ENCODE measurements at regions not wholly inside any gene's neighbourhood (a gene's known extent, or its start where the extent isn't known, plus 50 kb on each side); places are given as distances from the start of the nearest gene placed in this dataset.
"Not testable (repeated sequence)": the region's sequence is repeated elsewhere in the genome, so short reads cannot be mapped to it uniquely, and the experiment has no call there.

DNA sequence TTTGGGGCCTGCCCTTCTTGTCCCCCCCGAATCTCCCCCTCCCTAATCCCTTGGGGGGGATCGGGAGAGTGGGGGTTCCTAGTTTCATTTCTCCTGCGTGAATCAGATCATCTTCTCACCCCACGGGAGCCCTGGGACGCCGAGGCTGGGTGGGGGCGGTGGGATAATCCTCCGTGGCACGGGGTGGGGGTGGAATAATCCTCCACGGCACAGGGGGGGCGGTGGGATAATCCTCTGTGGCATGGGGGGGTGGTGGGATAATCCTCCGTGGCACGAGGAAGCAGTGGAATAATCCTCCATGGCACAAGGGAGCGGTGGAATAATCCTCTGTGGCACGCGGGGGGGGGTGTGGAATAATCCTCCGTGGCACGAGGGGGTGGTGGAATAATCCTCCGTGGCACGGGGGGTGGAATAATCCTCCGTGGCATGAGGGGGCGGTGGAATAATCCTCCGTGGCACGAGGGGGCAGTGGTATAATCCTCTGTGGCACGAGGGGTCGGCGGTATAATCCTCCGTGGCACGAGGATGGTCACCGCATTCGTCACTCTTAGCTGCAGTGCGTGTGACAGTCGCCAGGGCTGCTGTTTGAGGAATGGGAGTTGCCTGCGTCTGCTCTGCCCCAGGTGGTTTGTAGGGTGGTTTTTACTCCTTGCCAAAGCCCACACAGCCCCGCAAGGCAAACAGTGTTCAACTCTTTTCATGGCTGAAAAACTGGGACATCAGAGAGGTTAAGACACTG is 156.9 kb downstream of the LAT start:
- no peak for DNase-seq

DNA sequence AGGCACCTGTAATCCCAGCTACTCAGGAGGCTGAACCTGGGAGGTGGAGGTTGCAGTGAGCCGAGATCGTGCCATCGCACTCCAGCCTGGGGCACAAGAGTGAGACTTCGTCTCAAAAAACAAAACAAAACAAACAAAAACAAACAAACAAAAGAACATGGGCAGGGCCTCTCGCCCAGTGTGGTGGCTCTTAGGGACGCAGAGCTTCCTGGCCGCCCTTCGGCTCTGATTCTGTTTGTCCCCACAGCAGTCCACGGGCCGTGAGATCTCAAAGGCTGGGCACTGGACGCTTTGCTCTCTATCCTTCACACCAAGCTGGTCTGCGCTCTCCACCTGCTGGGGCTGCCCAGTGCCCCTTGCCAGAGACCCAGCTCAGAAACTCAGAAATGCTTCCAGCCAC is 156.3 kb downstream of the LAT start:
- DNase-seq = not testable (repeated sequence)

DNA sequence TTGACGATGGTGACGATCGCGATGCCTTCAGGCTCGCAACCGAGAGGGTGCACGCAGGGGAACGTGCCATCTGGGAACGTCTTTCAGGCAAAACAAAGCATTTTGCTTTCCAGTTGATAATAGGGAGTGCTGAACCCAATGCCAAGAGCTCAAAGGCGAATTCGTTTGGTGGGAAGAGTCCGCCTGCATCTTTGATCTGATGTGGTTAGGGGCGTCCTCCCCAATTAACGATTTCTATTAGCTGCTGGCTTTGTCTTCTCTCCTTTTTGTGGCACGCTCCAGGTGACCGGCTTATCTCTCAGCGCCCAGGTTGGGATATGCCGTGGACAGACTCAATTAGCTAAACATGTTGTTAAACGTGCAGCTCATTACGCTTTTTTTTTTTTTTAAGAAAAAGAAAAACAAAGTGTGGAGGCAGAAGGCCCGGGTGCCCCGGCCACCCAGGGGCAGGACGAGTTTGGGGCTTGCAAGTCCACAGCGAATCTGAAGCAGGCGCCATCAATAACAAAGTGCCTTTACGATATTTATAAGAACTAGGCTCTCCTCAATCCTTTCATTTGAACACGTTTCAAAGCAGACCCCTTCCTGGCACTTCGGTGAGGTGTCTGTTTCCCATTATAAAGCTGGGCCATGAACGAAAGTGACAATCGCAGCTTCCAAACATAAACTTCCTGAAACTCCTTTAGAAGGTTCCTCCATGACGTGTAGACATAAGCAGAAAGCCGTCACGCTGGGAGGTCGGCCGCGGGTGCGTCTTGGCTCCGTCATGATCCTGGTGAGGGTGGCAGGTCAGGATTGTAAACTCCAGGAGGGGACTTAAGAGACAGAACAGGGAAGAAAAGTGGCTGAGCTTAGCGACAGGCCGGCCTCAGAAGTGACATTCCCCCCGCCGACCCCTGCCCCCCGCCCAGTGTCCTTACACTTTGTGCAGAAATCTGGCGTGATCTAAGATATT is 155.3 kb downstream of the LAT start:
- not testable (repeated sequence) for DNase-seq

DNA sequence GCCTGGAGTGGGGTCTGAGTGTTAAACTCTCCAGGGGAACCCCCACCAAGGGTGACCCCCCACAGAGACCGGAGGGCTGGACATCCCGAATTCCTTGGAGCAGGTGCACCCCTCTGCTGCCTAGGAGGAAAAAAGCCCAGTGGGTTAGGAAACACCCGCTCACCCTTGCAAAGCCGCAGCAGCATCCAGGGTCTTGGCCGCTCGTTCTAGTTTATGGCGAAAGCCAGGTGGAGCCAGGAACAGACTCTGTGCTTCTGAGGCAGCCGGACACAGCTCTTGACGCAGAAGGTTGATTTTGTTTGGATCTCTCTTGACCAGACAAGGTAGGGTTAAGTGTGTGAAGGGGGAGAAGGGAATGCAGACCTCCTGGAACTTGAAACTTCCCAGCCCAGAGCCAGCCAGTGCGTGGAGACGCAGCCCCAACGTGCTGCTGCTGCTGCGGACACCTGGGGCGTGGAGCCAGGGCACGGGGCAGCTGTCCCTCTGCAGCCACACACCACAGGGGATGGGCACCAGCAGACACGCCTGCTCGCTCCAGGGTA is 154.5 kb downstream of the LAT start:
- DNase-seq = no peak

DNA sequence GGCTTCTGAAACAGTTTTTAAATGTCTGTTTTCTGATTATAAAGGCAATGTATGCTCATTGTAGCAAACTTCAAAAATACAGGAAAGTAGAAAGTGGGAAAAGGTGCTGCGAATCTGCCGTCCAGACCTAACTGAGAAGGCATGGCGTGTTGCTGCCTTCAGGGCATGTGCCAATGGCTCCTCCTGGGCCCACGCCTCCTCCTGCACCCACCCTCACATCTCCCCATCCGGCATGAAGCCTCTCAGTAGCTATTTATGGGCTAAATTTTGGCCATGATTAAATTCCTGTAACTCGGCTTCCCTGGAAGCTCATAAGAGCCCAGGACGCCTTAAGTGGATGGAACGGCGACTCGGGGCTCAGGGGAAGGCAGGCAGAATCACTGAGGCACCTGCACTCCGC is 153.8 kb downstream of the LAT start:
- DNase-seq = not testable (repeated sequence)

DNA sequence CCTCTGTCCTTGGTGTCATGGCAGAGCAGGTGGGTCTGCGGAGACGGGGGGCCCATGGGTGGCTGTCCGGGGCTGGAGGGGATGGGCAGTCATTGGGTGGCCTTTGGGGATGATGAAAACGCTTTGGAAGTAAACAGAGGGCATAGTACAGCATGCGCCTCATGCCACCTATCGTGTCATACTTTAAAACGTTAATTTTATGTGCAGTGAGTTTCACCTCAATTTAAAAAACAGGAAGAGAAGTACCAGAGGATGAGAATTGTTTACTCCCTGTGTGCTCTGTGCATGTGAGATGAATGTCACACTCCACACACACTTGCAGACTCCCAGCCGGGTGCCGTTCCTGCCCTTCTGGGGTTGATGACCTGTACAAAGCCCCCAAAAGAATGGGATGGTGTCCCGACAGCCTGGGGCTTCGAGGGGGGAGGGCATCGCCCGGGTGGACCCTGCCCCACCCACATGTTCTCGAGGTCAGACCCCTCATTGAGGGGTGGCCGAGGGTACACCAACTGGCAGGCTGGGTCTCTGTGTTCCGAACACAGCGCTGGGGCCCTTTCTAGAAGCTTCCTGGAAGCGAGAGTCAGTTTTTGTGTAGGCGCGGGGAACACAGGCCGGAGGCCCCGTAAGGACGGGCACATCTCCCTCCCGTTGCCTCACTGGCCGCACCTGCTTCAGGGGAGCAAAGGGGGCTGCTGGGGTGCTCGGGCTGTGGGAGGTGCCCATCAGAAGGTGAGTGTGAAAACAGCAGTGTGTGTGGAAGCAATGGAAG is 153.2 kb downstream of the LAT start:
- DNase-seq = not testable (repeated sequence)

DNA sequence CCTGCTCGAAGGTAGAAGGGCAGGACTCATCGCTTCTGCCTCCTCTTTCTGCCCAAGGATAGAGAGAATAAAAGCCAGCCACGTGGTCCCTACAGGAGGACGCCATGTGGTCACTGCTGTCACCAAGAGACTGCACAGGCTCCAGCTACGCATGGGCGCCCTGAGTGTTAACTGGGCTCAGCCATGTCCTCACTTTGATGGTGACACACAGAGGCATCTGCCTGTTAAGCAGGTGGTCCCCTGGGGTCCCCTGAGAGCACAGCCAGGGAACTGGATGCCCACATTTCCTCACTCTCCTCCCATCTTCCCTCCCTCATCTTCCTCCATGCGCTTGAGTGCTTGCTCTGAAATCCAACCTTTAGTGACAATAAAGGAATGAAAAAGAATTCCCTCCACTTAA is 152.6 kb downstream of the LAT start:
- not testable (repeated sequence) for DNase-seq

DNA sequence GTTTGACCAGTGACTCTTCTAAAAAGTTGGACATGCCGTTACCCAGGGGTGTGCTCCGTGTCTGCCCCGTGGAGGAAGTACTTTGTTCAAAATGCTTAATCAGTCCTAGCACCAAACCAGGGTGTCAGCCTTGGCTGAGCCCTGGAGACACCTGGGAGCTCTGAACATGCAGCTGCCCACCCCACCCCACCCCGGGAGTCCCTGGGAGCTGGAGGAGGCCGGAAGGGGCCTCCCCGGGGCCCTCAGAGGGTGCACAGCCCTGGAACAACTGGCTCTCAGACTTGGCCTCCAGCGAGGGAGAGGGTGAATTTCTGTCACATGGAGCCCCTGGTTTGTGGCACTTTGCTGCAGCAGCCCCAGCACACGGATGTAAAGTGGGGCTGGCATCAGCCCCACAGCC is 152.1 kb downstream of the LAT start:
- not testable (repeated sequence) for DNase-seq

DNA sequence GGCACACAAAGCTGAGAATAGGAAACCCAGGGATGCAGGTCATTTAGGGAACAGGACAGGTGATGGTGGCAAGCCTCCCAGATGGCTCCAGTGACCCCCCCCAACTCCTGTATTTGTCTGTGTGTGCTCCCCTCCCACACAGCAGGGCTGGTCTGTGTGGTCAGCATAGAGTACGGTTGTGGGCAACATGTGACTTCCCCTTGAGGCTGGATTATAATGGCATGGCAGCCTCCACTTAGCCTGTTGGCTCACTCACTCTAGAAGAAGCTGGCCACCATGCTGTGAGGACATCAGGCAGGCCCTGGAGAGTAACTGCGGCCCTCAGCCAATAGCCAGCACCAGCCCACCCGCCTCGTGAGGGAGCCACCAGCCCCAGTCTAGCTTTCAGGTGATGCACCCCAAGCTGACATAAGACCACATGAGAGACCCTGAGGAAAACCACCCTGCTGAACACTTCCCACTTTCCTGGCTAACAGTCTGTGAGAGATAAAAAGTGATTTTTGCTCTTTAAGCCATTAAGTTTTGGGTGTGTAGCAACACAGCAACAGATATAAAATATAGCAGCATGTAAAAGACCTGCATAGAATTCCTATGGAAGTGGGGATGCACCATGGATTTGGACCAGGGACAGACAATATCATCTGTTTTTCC is 151.3 kb downstream of the LAT start:
- not testable (repeated sequence) for DNase-seq

DNA sequence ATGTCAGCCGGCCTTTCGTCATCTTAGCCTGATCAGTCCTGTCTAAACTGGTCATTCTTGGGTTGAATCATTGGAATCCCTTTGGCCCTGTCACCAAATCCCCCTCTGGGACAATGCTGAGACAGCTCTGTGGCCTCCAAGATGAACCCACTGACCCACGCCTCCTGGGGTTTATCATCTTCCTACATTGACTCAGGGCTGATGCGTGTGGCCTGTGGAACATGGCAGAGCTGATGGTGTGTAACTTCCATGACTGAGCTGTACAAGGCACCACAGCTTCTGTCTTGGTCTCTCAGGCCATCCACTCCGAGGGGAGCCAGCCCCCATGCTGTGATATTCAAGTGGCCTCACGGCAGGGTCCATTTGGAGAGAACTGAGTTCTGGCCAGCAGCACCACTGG is 150.2 kb downstream of the LAT start:
- not testable (repeated sequence) for DNase-seq

DNA sequence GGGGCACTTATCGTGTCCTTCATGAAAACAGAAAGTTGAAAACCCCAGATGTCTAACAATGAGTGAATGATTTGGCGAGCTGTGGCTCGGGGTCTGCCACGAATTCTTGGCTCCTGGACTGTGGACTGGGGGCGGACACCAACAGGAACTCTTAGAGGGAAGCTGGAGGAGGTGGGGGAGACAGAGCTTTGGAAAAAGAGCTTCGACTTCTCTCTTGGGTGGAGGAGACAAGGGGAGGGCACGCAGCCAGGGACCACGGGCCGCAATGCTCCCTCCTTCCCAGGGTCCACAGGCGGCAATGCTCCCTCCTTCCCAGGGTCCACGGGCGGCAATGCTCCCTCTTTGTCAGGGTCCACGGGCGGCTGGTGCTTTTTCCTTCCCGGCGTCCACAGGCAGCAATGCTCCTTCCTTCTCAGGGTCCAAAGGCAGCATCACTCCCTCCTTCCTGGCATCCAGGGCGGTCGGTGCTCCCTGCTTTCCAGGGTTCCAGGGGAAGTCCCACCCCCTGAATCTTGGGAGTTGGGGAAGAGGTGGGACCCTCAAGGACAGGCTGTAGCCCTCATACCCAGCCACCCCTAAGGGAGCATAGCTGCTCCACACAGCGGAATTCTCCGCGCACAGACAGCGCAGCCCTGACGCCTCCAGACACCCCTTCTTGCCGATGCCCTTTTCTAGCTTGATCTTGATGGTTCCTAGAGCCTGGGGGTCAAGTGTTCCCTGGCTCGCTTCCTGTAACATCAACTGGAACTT is 149.0 kb downstream of the LAT start:
- DNase-seq = not testable (repeated sequence)

DNA sequence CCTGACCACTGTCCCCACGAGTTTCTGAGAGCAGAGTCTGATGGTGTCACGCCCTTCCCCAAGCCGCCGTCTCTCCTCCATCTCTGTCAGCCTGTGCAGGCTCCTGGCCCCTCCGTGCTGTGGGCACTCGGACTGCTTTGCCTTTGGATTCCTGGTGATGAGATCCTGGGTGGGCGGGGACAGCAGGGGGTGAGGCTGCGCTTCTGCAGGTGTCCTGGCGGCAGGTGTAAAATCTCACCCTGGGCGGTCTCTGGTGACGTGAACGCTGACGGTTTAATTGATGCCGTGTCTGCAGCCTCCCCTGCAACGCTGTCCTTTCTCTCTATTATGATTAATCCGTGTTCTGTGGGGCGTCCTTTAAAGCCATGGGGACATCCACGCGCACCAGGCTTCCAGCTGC is 148.0 kb downstream of the LAT start:
- not testable (repeated sequence) for DNase-seq

DNA sequence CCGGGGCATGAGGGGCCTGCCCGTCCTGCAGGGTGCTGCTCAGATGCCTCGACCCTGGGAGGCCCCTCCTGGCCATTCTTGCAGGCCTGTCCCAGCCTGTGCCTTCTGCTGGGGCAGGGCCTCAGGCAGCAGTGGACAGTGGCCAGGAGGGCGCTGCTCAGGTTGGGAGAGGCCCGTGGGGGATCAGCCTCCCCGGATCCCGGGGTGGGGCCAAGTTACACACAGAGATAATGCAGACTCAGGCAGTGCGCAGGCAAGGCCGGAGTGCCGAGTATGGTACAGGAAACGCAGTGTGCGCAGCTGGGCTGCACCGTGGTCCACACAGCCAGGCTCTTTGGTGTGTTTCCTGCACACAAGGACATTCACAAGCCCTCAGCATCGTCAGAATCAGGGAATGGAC is 147.6 kb downstream of the LAT start:
- DNase-seq = not testable (repeated sequence)

DNA sequence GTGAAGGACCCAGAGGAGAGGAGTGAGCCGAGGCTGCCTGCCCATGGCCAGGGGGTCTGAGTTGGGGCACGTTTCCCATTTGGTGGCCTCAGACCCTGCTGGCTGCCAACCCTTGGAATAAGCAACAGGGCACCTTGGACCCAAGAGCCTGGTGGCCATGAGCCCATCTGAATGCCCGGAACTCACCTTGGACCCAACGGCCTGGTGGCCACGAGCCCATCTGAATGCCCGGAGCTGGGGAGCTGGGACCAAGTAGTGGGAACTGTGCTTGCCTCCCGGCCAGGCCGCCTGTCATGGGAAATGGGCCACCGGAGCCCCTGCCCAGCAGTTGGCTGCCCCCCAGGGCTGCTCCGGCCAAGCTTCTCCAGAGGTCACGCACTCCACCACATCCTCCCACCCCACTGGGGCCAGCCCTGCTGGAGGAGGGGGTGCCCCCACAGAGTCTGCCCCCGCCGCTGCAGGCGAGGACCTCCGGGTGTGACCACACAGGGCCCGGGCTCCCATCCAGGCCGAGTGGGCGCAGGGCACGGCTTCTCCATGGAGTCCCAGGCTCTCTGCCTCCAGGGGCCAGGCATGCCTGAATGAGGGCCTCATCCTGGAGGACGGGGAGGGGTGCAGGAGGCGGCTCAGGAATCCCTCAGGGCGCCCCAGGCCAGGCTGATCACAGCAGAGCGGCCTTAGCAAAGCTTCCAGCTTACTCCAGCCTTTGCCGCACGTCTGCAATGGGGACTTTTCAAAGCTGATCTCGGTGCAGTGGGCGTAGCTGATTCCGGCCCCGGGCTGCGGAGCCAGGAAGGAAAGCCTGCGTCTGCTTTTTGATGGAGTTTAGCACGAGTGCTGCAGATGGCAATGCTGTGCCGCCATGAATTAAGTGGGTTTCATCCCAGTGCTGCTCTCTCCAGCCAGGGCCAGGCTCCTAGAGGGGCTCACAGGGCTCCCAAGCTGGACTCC is 146.3 kb downstream of the LAT start:
- DNase-seq = not testable (repeated sequence)

DNA sequence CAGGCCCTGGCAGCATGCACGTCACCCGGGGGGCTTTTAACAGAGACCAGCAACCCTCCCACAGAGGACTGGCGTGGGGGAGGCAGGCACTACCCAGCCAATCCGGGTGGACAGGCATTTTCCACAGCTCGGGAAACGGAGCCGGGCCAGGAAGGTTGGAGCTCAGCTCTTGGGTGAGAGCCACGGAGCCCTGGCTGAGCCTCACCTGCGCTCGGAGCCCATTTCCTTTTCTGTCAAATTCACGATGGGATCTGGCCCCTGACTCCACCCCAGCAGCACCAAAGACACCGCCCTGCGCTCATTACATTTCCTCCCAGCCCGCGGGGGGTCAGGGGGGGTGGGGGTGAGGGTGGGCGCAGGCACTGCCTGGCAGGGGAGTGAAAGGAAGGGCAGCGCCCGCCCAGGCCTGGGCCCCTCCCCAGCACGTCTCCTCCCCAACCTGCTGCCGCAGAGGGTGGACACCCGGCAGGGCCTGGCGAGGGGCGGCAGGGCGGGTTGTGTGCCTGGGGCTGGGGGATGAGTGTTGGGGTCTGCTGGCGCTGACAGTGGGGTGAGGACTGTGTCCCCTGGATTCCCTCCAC is 145.4 kb downstream of the LAT start:
- DNase-seq = not testable (repeated sequence)

DNA sequence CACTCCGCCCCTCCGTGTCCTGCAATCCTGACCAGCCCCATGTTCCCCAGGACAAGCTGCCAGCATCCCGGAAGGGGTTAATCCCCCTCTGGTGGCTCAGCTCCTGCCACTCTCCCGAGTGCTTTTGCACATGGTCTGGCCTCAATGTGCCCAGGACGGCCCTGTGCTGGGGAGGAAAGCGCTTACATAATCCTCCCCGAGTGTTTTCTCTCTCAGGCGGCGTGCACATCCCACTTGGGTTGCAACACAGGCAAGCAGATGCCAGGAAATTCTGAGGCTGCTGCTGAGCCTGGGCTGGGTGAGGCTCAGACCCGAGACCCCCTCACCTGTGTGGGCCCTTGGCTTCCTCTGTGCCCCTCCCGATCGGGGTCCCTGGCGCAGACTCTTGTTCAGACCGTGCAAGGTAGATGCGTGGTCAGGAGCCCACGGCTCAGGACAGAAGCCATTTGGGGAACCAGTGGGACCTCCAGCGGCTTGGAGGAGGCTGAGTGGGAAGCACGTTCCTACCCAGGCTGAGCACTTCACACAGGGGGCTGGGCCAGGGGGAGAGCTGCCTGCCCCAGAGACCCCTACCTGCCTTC is 144.7 kb downstream of the LAT start:
- DNase-seq = not testable (repeated sequence)

DNA sequence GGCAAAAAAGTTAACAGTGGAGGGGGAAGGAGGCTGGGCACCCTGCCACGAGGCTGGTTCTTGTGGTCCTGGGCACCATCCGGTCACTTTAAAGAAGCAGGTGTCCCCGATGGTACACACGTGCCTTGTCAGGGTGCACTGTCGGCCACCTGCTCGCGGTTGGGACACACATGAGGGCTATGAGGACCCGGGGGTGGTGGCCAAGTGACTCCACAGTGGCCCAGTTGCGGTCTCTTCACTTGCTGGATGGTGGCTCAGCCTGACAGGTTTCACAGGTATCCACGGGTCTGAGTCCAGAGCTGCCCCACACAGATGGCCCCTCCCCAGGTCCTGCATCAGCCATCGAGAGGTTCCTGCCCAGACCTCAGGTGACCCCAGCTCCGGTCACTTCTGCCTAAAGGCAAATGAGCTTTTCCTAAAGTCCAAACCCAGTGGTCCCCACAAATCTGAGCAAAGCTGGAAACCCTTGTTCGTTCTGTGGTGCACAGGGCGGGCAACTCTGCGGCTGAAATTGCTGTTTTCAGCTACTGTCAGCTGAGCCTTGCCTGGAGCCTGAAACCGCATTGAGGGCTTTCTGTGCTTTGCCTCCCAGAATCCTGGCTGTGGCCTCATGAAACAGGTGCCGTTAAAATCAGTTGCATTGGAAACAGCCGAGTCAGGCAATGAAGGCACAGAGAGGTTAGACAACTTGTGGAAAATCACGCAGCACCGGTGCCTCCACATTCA is 144.0 kb downstream of the LAT start:
- not testable (repeated sequence) for DNase-seq

DNA sequence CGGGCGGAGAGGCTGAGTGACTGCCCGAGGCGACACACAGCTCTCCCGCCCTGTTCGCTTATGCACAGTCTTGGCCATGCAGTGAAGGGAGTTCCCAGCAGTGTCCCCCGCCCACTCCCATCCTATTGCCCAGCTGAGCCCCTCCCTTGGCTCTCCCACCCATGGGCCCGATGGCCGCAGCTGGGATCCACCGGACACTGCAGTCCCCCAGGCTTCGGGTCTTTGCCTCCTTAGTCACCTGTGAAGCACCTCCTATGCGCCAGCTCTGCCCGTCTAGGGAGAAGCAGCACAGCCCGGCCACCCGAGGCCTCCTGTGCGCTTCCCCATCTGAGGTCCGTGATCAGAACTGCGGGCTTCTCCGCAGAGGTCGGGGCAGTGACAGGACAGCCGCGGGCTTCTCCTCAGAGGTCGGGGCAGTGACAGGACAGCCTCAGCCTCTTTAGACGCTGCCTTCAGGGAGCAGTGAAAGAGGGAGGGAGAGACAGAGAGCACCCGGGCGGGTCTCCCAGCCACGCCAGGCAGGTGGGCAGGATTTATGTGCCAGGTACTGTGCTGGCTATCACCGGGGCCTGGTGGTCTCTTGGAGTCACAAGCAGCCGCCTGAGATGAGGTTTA is 143.1 kb downstream of the LAT start:
- not testable (repeated sequence) for DNase-seq

Measured in SHP77 treated with DMSO at 0.1 percent for 48 hours (cell line).